GM21528 (cell line): ENCODE measurements at regions not wholly inside any gene's neighbourhood (a gene's known extent, or its start where the extent isn't known, plus 50 kb on each side); places are given as distances from the start of the nearest gene placed in this dataset.

Source experiments
- ATAC-seq: cut with Tn5 transposase; IDR thresholded peaks from one replicate; pipeline ENCODE4 v1.9.1; 2021; ENCODE audit warnings: mild to moderate bottlenecking, moderate library complexity; ENCODE audit not compliant: unreplicated experiment, low FRiP score

GRCh38 chr10:7507887-7508726 lies 97.3 kb upstream of the SFMBT2 start:
- no peak for ATAC-seq

- ATAC-seq, result no peak
Observed at GRCh38 chr10:7506571-7506970, 95.7 kb upstream of the SFMBT2 start.

DNA sequence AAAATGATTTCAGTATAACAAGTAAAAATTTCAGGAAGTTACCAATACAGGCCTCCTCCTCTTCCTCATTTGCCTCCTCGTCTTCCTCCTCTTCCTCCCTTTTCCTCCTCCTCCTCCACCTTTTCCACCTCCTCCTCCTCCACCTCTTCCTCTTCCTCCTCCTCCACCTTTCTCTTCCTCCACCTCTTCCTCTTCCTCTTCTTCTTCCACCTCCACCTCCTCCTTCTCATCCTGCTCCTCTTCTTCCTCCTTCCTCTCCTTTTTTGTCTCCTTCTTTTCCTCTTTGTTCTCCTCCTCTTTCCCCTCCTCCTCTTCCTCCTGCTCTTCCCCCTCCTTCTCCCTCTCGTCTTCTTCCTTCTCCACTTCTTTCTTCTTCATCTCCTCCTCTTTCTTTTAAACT lies 94.4 kb upstream of the SFMBT2 start:
- ATAC-seq, result no peak

GRCh38 chr10:7503190-7503589 lies 92.4 kb upstream of the SFMBT2 start:
- no peak for ATAC-seq

GRCh38 chr10:7501157-7501556 lies 90.3 kb upstream of the SFMBT2 start:
- ATAC-seq, result no peak

DNA sequence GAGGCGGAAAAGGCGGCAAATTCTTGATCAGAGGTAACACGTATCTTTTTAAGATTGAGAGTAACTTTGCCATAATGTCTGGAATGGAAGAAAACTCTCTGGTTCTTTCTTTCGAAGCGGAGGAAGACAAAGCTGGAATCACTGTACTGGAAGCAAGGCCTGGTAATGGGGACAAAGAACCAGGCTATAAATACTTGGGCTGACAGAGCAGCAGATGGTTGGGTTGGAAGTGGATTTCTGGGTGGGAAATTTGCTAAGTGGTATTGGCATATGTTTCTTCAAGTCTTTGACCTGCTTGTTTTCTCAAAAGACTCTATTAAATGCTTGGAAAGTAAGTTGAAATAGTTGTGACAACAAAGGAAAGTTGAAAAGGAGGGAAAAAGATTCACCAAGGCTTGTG lies 87.3 kb upstream of the SFMBT2 start:
- no peak for ATAC-seq

DNA sequence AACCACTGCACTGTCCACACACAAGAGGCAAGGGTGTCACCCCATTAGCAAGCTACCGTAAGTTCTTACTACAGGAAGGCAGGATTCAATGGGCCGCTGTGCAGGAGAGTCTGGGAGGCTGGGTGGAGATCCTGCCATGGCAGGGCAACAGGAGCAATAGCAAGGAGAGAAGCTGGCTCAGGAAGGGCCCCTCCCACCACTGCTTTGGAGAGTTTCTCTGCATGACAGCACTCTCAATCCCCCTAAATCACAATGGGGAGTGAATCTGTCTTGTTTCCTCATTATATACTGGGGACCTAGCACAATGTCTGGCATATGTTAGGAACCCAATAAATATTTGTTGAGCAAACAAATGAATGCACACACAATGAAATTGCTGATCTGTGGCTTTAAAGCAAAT lies 83.2 kb upstream of the SFMBT2 start:
- ATAC-seq, result no peak

DNA sequence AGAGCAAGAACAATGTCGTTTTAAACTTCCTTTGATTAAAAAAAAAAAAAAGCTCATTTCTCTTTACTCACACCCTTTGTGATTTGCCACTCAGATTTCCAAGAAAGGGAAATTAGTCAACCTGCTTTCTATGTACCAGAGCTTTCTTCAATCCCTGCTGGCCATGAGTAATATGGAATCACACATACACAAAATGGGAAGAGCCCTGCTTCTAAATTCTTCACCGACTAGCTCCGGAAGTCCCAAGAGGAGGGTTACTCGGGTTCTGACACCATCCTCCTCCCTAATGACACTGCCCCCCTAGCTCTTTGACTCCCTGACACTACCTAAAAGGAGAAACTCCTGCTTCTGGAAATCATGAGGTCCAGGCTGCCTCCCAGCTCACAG lies 81.8 kb upstream of the SFMBT2 start:
- peak; percentile 25 for ATAC-seq

- peak; percentile 89 for ATAC-seq
Observed at GRCh38 chr10:7491949-7492659, 81.3 kb upstream of the SFMBT2 start.

GRCh38 chr10:7491230-7491629 lies 80.4 kb upstream of the SFMBT2 start:
- no peak for ATAC-seq

- no peak for ATAC-seq
Observed at GRCh38 chr10:7488418-7488829, 77.6 kb upstream of the SFMBT2 start.

DNA sequence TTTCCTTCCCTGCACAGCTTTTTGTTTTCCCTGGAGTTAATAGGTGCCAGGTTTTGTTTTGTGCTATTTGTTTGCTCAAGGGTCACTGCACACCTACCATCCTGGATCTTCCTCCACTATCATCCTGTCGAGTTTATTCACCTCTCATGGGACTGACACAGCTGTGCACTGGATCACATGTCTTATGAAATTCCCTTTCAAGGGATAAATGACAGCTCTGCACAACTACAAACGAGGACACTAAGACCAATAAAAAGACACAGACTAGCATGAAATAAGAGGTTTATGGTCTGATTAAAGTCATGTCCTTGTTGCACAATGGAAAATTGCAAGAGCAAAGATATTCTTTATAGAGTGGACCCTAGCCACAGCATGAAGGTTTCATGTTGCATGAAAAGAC lies 76.7 kb upstream of the SFMBT2 start:
- no peak for ATAC-seq

DNA sequence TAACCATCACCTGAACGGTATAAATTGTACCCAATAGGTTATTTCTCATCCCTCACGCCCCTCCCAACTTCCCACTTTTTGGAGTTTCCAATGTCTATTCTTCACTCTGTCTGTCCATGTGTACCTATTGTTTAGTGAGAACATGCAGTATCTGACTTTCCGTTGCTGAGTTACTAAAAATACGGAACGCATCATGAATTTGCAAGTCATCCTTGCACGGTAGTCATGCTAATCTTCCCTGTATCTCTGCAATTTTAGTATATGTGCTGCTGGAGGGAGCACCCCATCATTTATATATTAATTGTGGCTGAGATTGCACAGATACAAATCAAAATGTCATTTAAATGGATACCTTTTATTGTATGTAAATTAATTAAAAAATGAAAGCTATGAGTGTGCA lies 75.7 kb upstream of the SFMBT2 start:
- ATAC-seq, result no peak

DNA sequence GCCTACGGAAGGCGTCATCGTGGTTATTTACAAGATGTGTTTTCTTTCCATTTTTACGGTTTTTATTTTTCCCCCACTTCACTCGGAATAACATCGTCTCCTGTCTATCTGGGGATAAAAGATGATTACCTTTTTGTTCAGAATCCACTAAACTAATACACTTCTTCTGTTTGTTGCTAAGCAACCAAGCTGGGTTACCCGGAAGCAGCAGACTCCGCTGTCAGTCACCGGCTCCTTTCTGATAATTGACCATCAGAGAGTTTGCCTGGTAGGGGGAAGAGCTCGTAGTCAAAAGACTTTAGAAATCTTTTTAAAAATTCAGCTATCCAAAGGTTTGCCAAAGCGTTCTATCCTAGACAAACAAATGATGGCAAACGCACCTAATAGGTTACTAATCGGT lies 75.0 kb upstream of the SFMBT2 start:
- no peak for ATAC-seq

- no peak for ATAC-seq
Observed at GRCh38 chr10:7485244-7485556, 74.4 kb upstream of the SFMBT2 start.

DNA sequence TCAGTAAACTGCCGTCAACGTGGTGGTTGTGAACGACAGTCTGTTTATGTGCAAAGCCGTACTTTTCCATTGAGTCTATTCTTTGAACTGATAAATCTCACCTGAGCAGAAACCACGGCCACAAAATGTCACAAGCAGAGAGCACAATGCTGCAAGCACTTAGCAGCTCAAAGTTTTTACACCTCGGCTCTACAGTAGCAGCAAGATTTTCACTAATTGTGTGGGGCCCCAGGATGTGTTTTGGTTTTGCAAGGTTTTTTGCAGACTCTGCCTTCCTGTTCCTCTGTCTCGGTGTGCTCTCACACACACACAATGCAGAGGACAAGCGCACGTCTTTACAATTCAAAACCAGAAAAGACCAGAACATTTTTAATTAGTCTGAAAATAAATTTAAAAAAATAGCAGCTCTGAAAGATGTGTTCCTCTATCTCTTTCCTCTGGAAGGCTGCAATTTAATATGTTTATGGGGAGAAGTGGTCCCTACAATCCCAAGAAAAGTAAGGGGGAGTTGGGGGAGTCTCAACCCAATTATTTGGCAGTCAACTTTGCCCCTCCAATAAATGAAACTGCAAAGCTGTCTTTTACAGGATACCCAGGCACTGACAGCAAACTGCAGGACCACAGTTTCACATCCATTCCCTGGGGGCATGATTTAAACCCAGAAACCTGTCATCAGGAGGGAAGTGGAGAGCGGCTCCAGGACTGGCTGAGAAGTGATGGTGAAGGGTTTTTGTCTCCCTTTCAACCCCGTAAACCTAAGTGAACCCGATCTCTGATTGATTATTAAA lies 73.8 kb upstream of the SFMBT2 start:
- ATAC-seq, result peak; percentile 75

DNA sequence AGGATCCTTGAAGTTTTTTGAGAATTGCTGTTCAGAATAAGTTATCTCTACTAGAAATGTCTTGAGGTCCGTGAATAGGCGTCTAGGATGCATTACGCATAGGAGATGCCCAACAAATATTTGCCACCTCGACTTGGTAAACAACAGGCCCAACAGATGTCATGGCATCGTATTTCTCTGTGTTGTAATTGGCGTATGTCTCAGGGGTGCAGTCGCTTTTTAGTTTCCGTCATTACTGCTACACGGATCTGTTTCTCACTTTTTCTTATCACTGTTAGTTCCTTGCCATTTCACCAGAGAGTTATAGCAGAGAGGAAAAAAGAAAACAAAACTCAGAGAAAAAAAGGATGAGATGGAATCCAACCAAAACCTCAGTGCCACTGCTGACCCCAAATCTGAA lies 73.0 kb upstream of the SFMBT2 start:
- no peak for ATAC-seq

GRCh38 chr10:7482992-7483391 lies 72.2 kb upstream of the SFMBT2 start:
- ATAC-seq, result no peak

DNA sequence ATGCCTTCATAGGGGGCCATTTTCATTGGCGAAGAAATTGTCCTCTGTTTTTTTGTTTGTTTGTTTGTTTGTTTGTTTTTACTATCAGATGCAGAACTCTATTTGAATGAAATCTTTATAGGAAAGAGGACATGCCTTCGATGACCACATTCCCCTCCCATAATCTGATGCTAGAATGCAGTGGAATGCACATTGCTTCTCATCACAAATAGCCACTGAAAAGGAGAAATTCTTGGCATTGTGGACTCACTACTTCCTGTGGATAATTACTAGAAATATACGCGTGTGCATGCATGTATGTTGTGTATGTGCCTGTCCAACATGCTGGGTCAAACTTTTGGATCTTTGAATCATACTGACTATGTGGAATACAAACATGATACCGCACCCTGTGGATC lies 70.5 kb upstream of the SFMBT2 start:
- ATAC-seq, result no peak

GRCh38 chr10:7480742-7481367 lies 70.0 kb upstream of the SFMBT2 start:
- ATAC-seq, result peak; percentile 51
